ENCODE measurements at regions not wholly inside any gene's neighbourhood (a gene's known extent, or its start where the extent isn't known, plus 50 kb on each side); places are given as distances from the start of the nearest gene placed in this dataset.

- DNase-seq, result no peak
These were observed 288.9 kb downstream of the CDK5RAP2 start for GRCh38 chr9:120291050-120291449.

GRCh38 chr9:120289990-120290975 is 289.7 kb downstream of the CDK5RAP2 start:
- no peak for DNase-seq

GRCh38 chr9:120289098-120289497 is 290.9 kb downstream of the CDK5RAP2 start:
- no peak for DNase-seq

- no peak for DNase-seq
These were observed 293.4 kb downstream of the CDK5RAP2 start for GRCh38 chr9:120286530-120286929.

- DNase-seq, result no peak
These were observed 295.1 kb downstream of the CDK5RAP2 start for GRCh38 chr9:120284821-120285220.

GRCh38 chr9:120281665-120282064 is 298.3 kb downstream of the CDK5RAP2 start:
- DNase-seq, result no peak

GRCh38 chr9:120267929-120268328 is 312.0 kb downstream of the CDK5RAP2 start:
- DNase-seq, result no peak

- DNase-seq, result peak; percentile 96
These were observed 314.2 kb downstream of the CDK5RAP2 start for GRCh38 chr9:120265791-120266190.

GRCh38 chr9:120264528-120264927 is 315.4 kb downstream of the CDK5RAP2 start:
- no peak for DNase-seq

- DNase-seq, result no peak
These were observed 316.1 kb downstream of the CDK5RAP2 start for GRCh38 chr9:120263836-120264235.

- no peak for DNase-seq
These were observed 318.5 kb downstream of the CDK5RAP2 start for GRCh38 chr9:120261419-120261818.

GRCh38 chr9:120259100-120259499 is 320.9 kb downstream of the CDK5RAP2 start:
- DNase-seq, result no peak

- DNase-seq, result no peak
These were observed 321.9 kb downstream of the CDK5RAP2 start for GRCh38 chr9:120258096-120258495.

- peak; percentile 25 for DNase-seq
These were observed 322.5 kb downstream of the CDK5RAP2 start for GRCh38 chr9:120257483-120257882.

GRCh38 chr9:120256146-120256545 is 323.8 kb downstream of the CDK5RAP2 start:
- DNase-seq, result no peak

GRCh38 chr9:120252248-120252647 is 327.7 kb downstream of the CDK5RAP2 start:
- DNase-seq, result no peak

GRCh38 chr9:120242116-120242811 is 337.7 kb downstream of the CDK5RAP2 start:
- DNase-seq, result no peak

- no peak for DNase-seq
These were observed 343.4 kb downstream of the CDK5RAP2 start for GRCh38 chr9:120236596-120236995.

GRCh38 chr9:120235081-120235480 is 344.9 kb downstream of the CDK5RAP2 start:
- peak; percentile 56 for DNase-seq

GRCh38 chr9:120230227-120230626 is 349.7 kb downstream of the CDK5RAP2 start:
- no peak for DNase-seq

- no peak for DNase-seq
These were observed 358.1 kb downstream of the CDK5RAP2 start for GRCh38 chr9:120221844-120222243.

GRCh38 chr9:120214332-120214731 is 365.6 kb downstream of the CDK5RAP2 start:
- DNase-seq, result no peak

GRCh38 chr9:120212853-120213200 is 367.1 kb downstream of the CDK5RAP2 start:
- DNase-seq, result no peak

All from NCI-H1092 treated with DMSO at 0.1 percent for 48 hours (cell line).